ENCODE measurements at regions not wholly inside any gene's neighbourhood (a gene's known extent, or its start where the extent isn't known, plus 50 kb on each side); places are given as distances from the start of the nearest gene placed in this dataset.

DNA sequence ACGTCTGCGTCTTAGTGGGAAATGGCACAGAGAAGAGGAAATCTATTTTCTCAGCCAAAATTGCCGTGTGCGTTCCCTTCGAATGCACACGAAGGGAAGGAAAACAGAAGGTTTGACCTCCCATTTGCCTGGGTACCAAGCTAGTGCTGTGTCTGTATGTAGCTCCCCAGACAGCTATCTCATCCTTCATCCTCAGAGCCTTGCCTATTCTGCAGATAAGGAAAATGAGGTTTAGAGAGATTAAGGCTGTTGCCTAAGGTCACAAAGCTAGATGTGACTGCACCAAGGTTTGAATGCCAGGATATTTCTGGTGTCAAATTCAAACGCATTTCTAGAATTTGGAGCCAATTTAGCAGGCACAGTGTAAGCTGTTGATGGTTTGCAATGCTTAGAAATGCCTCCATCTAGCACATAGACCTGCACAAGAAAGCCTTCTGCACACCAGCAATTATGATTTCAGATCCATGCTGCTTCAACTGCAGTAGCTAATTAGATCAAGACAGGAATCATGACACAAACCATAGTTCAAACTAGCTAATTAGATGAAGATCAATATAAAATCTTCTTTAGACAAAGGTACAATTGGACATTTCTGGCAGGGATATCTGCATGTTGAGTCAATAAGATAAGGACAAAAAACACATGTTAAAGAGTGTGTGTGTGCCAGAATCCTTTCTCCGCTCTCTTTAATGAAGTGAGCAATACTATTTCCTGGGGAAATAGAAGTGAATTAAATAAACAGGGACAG, 115.1 kb downstream of the CMPK2 start:
- ATAC-seq (ENCODE audit: low read depth) (no peak), DNase-seq (ENCODE audit: low spot score) (no peak)
- H3K4me1 ChIP-seq (ENCODE audit: insufficient read depth, poor library complexity, severe bottlenecking): no peaks in the 10 kb centered on the region
- peaks cover under 1% of the 10 kb centered on the region for H3K9me3 ChIP-seq (ENCODE audit: severe bottlenecking)
- no peaks in the 10 kb centered on the region for H3K27me3 ChIP-seq (ENCODE audit: insufficient read depth, poor library complexity, severe bottlenecking)
- no peak for TF ChIP-seq CTCF (IDR thresholded peaks at IDR 0.05; ENCODE audit: poor library complexity, severe bottlenecking)
- no peaks in the 10 kb centered on the region for H3K36me3 ChIP-seq (ENCODE audit: low read depth)
- no peak overlapping the region for H3K4me3 ChIP-seq (ENCODE audit: severe bottlenecking)
- no peak overlapping the region for H3K27ac ChIP-seq (ENCODE audit: poor library complexity, severe bottlenecking)

DNA sequence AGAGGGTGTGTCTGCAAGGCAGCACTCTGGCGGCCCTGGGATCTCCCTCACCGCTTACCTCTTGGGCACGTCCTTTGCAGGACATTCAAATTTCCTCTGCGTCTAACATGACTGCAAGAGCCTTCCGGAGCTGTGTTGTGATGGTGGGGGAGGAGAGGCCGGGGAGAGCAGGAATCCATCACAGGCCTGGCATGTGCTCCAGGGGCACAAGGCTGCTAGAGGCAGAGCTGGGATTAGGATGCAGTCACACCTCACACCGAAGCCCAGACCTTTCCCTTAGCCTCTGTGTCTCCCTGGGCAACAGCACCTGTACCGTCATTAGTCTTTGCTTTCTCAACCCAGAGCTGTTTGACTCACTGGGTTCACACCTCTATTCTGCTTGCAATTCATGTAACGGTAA, 111.3 kb downstream of the CMPK2 start:
- Histone ChIP-seq H3K36me3 (ENCODE audit: low read depth) (no peaks in the 10 kb centered on the region), H3K4me1 (ENCODE audit: insufficient read depth, poor library complexity, severe bottlenecking) (no peaks in the 10 kb centered on the region), H3K27me3 (ENCODE audit: insufficient read depth, poor library complexity, severe bottlenecking) (no peaks in the 10 kb centered on the region), H3K4me3 (ENCODE audit: severe bottlenecking) (no peak overlapping the region), H3K9me3 (ENCODE audit: severe bottlenecking) (peaks cover 3% of the 10 kb centered on the region), H3K27ac (ENCODE audit: poor library complexity, severe bottlenecking) (no peak overlapping the region)
- no peak for DNase-seq (ENCODE audit: low spot score)
- TF ChIP-seq CTCF (IDR thresholded peaks at IDR 0.05; ENCODE audit: poor library complexity, severe bottlenecking): no peak
- ATAC-seq (ENCODE audit: low read depth): no peak

DNA sequence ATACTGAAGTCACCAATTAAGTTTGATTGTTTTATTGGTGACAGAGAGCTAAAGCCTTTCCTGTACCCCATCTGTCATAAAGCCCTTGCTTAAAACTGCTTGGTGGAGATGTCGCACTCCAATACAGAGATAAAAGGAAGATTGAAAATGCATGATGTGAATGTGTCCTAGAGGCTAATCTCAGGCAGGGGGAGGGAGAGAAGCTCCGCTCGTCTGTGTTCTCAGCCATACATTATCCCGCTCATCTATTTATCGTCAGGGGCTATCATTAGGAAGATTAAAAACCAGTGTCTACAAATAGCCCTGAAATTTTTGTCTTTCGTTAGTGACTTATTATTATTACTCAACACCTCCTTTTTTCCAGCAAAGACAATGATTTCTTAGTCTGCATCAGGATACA, 110.3 kb downstream of the CMPK2 start:
- H3K4me3 ChIP-seq (ENCODE audit: severe bottlenecking): no peak overlapping the region

DNA sequence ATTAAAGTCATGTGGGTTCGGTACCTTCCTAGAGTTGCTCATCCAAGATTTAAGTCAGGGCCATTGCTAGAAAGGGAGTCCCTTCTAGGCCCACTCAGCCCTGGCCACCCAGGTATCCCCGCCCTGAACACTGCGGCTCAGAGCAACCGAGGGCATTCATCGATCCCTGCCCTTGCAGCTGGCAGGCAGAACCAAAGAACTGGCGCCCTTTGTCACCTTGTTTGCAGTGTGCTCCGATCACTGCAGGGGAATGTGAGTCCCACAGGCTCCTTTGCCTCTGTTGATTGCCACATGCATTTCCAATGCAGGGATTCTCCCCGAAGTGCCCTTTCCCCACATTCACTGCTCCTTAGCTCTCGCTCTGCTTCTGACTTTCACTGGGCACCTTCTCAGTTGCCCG, 108.5 kb downstream of the CMPK2 start:
- Histone ChIP-seq H3K4me3 (ENCODE audit: severe bottlenecking) (no peak overlapping the region), H3K27ac (ENCODE audit: poor library complexity, severe bottlenecking) (no peak overlapping the region), H3K9me3 (ENCODE audit: severe bottlenecking) (peaks cover 3% of the 10 kb centered on the region), H3K27me3 (ENCODE audit: insufficient read depth, poor library complexity, severe bottlenecking) (no peaks in the 10 kb centered on the region), H3K36me3 (ENCODE audit: low read depth) (no peaks in the 10 kb centered on the region), H3K4me1 (ENCODE audit: insufficient read depth, poor library complexity, severe bottlenecking) (no peaks in the 10 kb centered on the region)
- DNase-seq (ENCODE audit: low spot score): no peak
- no peak for TF ChIP-seq CTCF (IDR thresholded peaks at IDR 0.05; ENCODE audit: poor library complexity, severe bottlenecking)
- ATAC-seq (ENCODE audit: low read depth): no peak

More for the DNA sequence above, 110.3 kb downstream of the CMPK2 start:
- Histone ChIP-seq H3K36me3 (ENCODE audit: low read depth) (no peaks in the 10 kb centered on the region), H3K9me3 (ENCODE audit: severe bottlenecking) (peaks cover 3% of the 10 kb centered on the region), H3K27me3 (ENCODE audit: insufficient read depth, poor library complexity, severe bottlenecking) (no peaks in the 10 kb centered on the region), H3K27ac (ENCODE audit: poor library complexity, severe bottlenecking) (no peak overlapping the region), H3K4me1 (ENCODE audit: insufficient read depth, poor library complexity, severe bottlenecking) (no peaks in the 10 kb centered on the region)
- TF ChIP-seq CTCF (IDR thresholded peaks at IDR 0.05; ENCODE audit: poor library complexity, severe bottlenecking): no peak
- no peak for DNase-seq (ENCODE audit: low spot score)
- ATAC-seq (ENCODE audit: low read depth): no peak

- Histone ChIP-seq H3K9me3 (ENCODE audit: severe bottlenecking) (peaks cover 3% of the 10 kb centered on the region), H3K27me3 (ENCODE audit: insufficient read depth, poor library complexity, severe bottlenecking) (no peaks in the 10 kb centered on the region), H3K4me3 (ENCODE audit: severe bottlenecking) (no peak overlapping the region), H3K27ac (ENCODE audit: poor library complexity, severe bottlenecking) (no peak overlapping the region), H3K4me1 (ENCODE audit: insufficient read depth, poor library complexity, severe bottlenecking) (no peaks in the 10 kb centered on the region), H3K36me3 (ENCODE audit: low read depth) (no peaks in the 10 kb centered on the region)
- no peak for TF ChIP-seq CTCF (IDR thresholded peaks at IDR 0.05; ENCODE audit: poor library complexity, severe bottlenecking)
- no peak for DNase-seq (ENCODE audit: low spot score)
- ATAC-seq (ENCODE audit: low read depth): no peak
Measured at GRCh38 chr2:6759689-6760088, 106.0 kb downstream of the CMPK2 start.

Measured in RWPE2 (cell line).